ENCODE measurements at regions not wholly inside any gene's neighbourhood (a gene's known extent, or its start where the extent isn't known, plus 50 kb on each side); places are given as distances from the start of the nearest gene placed in this dataset.

- no peaks in the 10 kb centered on the region for H3K27me3 ChIP-seq (ENCODE audit: control insufficient read depth in 1 of 2, insufficient read depth in 2 of 2, low read length in 2 of 2)
- no TSS peak for BruUV-seq (replicated peaks)
- intact Hi-C loops (cut with micrococcal nuclease; ENCODE audit: unreplicated experiment) (no loop called here), in situ Hi-C loops (cut with HindIII; ENCODE audit: extremely low pct_ligation_motif_present, low pct_unique_long_range_greater_than_20kb) (no loop called here)
- ChIA-PET POLR2A (no interaction called here), CTCF (ENCODE audit: low intra/inter-chr PET ratio, low total read pairs) (no interaction called here)
- FAIRE-seq, result no peak
- no peaks in the 10 kb centered on the region for H3K79me2 ChIP-seq (ENCODE audit: insufficient read depth, low read length)
- no peak overlapping the region for H2AFZ ChIP-seq (ENCODE audit: low read length)
- H3K9ac ChIP-seq (ENCODE audit: insufficient read depth, low read depth, low read length), result no peak overlapping the region
- H3K4me2 ChIP-seq (ENCODE audit: low read depth, low read length), result no peak overlapping the region
- no peak overlapping the region for H3K4me3 ChIP-seq (replicated peaks in 1 of 3; ENCODE audit: insufficient read depth in 1 of 3, low read depth in 2 of 3, low read length in 3 of 3)
- no peaks in the 10 kb centered on the region for H3K9me3 ChIP-seq (ENCODE audit: low read length)
- no peaks in the 10 kb centered on the region for H3K4me1 ChIP-seq (ENCODE audit: insufficient read depth, low read length)
- WGBS (ENCODE audit: low lambda C conversion rate), result no CpG with 5 or more reads among the region's 2 CpGs
- no peaks in the 10 kb centered on the region for H3K36me3 ChIP-seq (replicated peaks in 1 of 2; ENCODE audit: control insufficient read depth in 1 of 2, insufficient read depth in 2 of 2, low read length in 2 of 2)
- no peak for ATAC-seq
- no peaks in the 10 kb centered on the region for H4K20me1 ChIP-seq (ENCODE audit: insufficient read depth, low read length)
- TF ChIP-seq DZIP1 (CRISPR knock-in tag; IDR thresholded peaks at IDR 0.05) (no peak), HIVEP1 (CRISPR knock-in tag; IDR thresholded peaks at IDR 0.05) (no peak), ZNF557 (CRISPR knock-in tag; IDR thresholded peaks at IDR 0.05) (no peak), THAP11 (CRISPR knock-in tag; IDR thresholded peaks at IDR 0.05) (no peak), CREM (IDR thresholded peaks at IDR 0.05) (no peak), CREM (CRISPR knock-in tag; IDR thresholded peaks at IDR 0.05) (no peak), NFKB2 (CRISPR knock-in tag; IDR thresholded peaks at IDR 0.05; ENCODE audit: borderline replicate concordance) (no peak), SNAPC2 (CRISPR knock-in tag; IDR thresholded peaks at IDR 0.05) (no peak), AKNA (CRISPR knock-in tag; IDR thresholded peaks at IDR 0.05; ENCODE audit: borderline replicate concordance) (no peak), ZNF34 (CRISPR knock-in tag; IDR thresholded peaks at IDR 0.05; ENCODE audit: borderline replicate concordance) (no peak), SOX5 (CRISPR knock-in tag; IDR thresholded peaks at IDR 0.05; ENCODE audit: borderline replicate concordance) (no peak), HOXA9 (CRISPR knock-in tag; IDR thresholded peaks at IDR 0.05; ENCODE audit: borderline replicate concordance) (no peak), NRL (CRISPR knock-in tag; IDR thresholded peaks at IDR 0.05; ENCODE audit: borderline replicate concordance) (no peak), GLI4 (CRISPR knock-in tag; IDR thresholded peaks at IDR 0.05; ENCODE audit: borderline replicate concordance) (no peak), RELA (CRISPR knock-in tag; IDR thresholded peaks at IDR 0.05) (no peak), ZNF83 (CRISPR knock-in tag; IDR thresholded peaks at IDR 0.05; ENCODE audit: borderline replicate concordance) (no peak)
- H3K27ac ChIP-seq (ENCODE audit: extremely low read length, insufficient read depth, low read length), result no peak overlapping the region
- DNase-seq (ENCODE audit: low spot score), result no peak
Measured at GRCh38 chr17:34133350-34133749, 121.7 kb upstream of the CCL2 start.

Measured in HepG2 (cell line).